AG04450 (cell line): ENCODE measurements at regions not wholly inside any gene's neighbourhood (a gene's known extent, or its start where the extent isn't known, plus 50 kb on each side); places are given as distances from the start of the nearest gene placed in this dataset.

Experiments
- CTCF ChIA-PET: fragments of 300-600, 350-600 bp; formaldehyde crosslinking; extraction: SDS; loops from one replicate; lab custom pipeline; 2022; ENCODE audit warnings: antibody characterized with exemption, inconsistent platforms; lab: Charles Lee
- POLR2A ChIA-PET: fragments of 350-600 bp; formaldehyde crosslinking; extraction: SDS; loops from one replicate; lab custom pipeline; 2021; ENCODE audit warnings: antibody characterized with exemption, inconsistent platforms; lab: Yijun Ruan, JAX
- DNase-seq: peaks from one replicate; pipeline ENCODE4 v3.0.0-alpha.2; 2011; ENCODE audit warnings: low read depth, low spot score
- H3K27ac ChIP-seq: one replicate; pipeline ENCODE4 v1.5.1; 2012; ENCODE audit warnings: low read depth, low read length, control low read depth
- H3K27me3 ChIP-seq: one replicate; pipeline ENCODE4 v1.6.0; 2012; ENCODE audit warnings: low read length; ENCODE audit not compliant: control insufficient read depth, insufficient read depth
- H3K4me3 ChIP-seq: 2 replicates; pipeline ENCODE4 v1.5.1; 2011; ENCODE audit warnings: mild to moderate bottlenecking, low read depth, low read length, control low read depth
- H3K9me3 ChIP-seq: 2 replicates; pipeline ENCODE4 v1.5.1; 2012; ENCODE audit warnings: low read length; ENCODE audit not compliant: control insufficient read depth, insufficient read depth
- CTCF ChIP-seq: IDR thresholded peaks from 2 replicates; pipeline ENCODE4 v1.5.1; 2011; ENCODE audit warnings: low read depth, low read length, control low read depth, inconsistent platforms

GRCh38 chr5:97851036-97851435 lies 668.0 kb upstream of the RIOK2 start:
- ChIA-PET CTCF (no interaction called here), POLR2A (no interaction called here)
- no peaks in the 10 kb centered on the region for H3K27me3 ChIP-seq
- H3K9me3 ChIP-seq: no peaks in the 10 kb centered on the region
- no peak overlapping the region for H3K27ac ChIP-seq
- no peak overlapping the region for H3K4me3 ChIP-seq
- TF ChIP-seq CTCF: no peak
- DNase-seq: no peak

GRCh38 chr5:97854871-97855762 lies 672.1 kb upstream of the RIOK2 start:
- no peak overlapping the region for H3K4me3 ChIP-seq
- DNase-seq: peak; percentile 45
- ChIA-PET CTCF (no interaction called here), POLR2A (interaction anchor here (0.6 kb wide), 3 partner anchors 754 to 1073 kb away, joined by 3 to 8 read pairs (median 3); partner anchors contain the start of gene CHD1)
- no peaks in the 10 kb centered on the region for H3K27me3 ChIP-seq
- no peak for TF ChIP-seq CTCF
- no peaks in the 10 kb centered on the region for H3K9me3 ChIP-seq
- H3K27ac ChIP-seq: peak overlapping the region; percentile 3

- ChIA-PET POLR2A (no interaction called here), CTCF (no interaction called here)
- Histone ChIP-seq H3K27me3 (no peaks in the 10 kb centered on the region), H3K27ac (no peak overlapping the region), H3K4me3 (no peak overlapping the region), H3K9me3 (no peaks in the 10 kb centered on the region)
- DNase-seq: no peak
- no peak for TF ChIP-seq CTCF
Observed at GRCh38 chr5:97874491-97874890, 691.4 kb upstream of the RIOK2 start.

- no peaks in the 10 kb centered on the region for H3K27me3 ChIP-seq
- no peaks in the 10 kb centered on the region for H3K9me3 ChIP-seq
- no peak for DNase-seq
- POLR2A ChIA-PET: no interaction called here
- H3K4me3 ChIP-seq: no peak overlapping the region
- no peak overlapping the region for H3K27ac ChIP-seq
- CTCF ChIA-PET: no interaction called here
- TF ChIP-seq CTCF: no peak
Observed at GRCh38 chr5:97876272-97876671, 693.2 kb upstream of the RIOK2 start.

GRCh38 chr5:97877588-97877987 lies 694.5 kb upstream of the RIOK2 start:
- no peak for DNase-seq
- Histone ChIP-seq H3K4me3 (no peak overlapping the region), H3K9me3 (no peaks in the 10 kb centered on the region), H3K27ac (no peak overlapping the region), H3K27me3 (no peaks in the 10 kb centered on the region)
- CTCF ChIA-PET: no interaction called here
- no peak for TF ChIP-seq CTCF
- POLR2A ChIA-PET: no interaction called here
